ENCODE measurements at regions not wholly inside any gene's neighbourhood (a gene's known extent, or its start where the extent isn't known, plus 50 kb on each side); places are given as distances from the start of the nearest gene placed in this dataset.
A peak's percentile ranks its signal among the peaks of the same experiment; 100 is the strongest.

DNA sequence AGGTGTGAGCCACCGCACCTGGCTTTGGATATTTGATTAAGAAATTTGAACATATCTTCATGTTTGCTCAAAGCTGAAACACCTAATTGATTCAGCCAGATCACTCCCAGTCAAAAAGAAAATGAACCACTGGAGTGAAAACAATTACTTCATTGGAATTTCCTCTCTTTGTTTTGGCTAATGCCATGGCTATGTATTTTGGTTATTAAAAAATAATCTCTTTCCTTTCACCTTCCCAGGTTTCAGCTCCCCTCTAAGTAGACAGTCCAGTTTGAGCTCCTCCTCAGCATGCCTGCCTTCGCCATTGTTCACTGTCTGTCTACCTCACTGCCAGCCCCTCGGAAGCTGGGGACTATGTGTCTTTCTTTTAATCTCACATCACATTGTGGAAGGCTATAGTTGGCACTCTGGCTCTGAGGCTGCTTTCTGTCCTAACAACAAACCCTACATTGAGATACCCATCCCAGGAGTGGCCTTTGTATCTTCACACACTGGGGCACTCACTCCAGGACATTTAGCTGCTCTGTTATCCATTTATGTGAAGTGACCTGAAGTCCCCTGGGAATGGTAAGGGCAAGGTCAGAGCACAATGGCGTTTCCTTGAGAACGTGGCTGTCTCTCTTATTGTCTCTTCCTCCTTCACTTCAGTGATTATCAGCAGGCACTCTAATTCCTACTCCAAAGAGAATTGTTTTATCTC lies 764.0 kb upstream of the CITED2 start:
- no peak for DNase-seq
- in situ Hi-C loops (cut with HindIII; ENCODE audit: low pct_ligation_motif_present, low pct_unique_long_range_greater_than_20kb, low sequenced_read_pairs), result no loop called here

DNA sequence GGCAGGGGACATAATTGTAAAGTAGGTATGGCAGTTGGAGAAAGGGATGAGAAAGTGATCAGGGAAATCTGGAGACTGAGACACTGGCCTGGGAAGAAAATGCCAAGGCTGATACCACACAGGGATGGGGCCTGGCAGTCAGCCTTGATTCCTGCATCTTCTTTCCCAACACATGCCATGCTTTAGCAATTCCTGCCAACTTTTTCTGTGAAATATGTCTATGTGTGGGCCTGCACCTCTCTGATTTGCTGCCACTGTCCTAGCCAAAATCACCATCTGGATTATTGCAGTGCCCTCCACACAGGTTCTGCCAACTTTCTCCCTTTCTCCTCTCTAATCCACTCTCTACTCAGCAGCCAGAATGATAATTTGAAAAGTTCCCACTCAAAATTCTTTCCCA lies 759.8 kb upstream of the CITED2 start:
- DNase-seq, result no peak
- in situ Hi-C loops (cut with HindIII; ENCODE audit: low pct_ligation_motif_present, low pct_unique_long_range_greater_than_20kb, low sequenced_read_pairs), result no loop called here

DNA sequence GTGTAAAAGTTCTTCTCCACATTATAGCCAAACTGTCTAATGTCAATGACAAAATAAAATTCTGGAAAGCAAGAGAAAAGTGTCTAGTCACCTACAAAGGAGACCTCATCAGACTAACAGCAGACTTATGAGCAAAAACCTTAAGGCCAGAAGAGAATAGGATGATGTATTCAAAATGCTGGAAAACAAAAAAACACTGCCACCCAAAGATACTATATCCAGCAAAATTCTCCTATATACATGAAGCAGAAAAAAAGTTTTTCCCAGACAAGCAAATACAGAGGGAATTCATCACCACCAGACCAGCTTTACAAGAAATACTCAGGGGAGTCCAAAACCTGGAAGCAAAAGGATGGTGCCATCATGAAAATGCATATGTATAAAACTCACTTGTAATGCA lies 755.6 kb upstream of the CITED2 start:
- no peak for DNase-seq
- in situ Hi-C loops (cut with HindIII; ENCODE audit: low pct_ligation_motif_present, low pct_unique_long_range_greater_than_20kb, low sequenced_read_pairs), result no loop called here

DNA sequence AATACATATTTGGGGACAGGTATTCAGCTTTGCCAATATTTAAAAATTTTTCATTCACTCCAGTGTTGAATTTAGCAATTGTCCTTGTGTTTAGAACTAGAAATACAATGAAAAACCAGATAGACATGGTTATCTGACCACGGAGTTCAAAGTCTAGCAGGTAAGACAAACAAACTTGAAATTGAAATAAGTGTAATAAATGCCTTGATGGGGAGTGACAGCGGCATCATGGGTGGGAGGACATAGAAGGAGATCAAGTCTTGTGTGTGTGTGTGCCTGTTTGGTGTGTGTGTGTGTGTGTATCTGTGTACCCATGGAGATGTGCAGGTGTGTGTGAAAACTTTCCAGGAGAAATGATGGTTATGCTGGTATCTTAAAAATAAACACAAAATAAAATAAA lies 750.0 kb upstream of the CITED2 start:
- in situ Hi-C loops (cut with HindIII; ENCODE audit: low pct_ligation_motif_present, low pct_unique_long_range_greater_than_20kb, low sequenced_read_pairs), result no loop called here

DNA sequence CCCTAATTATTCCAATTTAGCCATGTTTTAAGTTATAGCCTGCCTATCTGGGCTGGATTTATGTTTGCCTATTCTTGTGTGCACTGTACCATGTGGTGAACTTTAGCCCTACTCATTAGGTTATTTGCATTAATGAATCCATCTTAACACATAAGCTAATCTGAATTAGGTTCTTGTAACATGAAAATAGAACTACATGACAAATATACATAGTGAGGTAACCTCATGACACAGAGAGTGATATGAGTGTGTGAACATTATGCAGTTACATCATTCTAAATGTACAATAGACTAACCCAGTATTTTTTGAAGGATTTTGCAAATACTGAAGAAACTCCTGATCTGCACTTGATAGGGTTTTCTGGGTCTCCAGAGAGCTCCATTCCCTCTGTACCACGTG lies 733.7 kb upstream of the CITED2 start:
- in situ Hi-C loops (cut with HindIII; ENCODE audit: low pct_ligation_motif_present, low pct_unique_long_range_greater_than_20kb, low sequenced_read_pairs), result no loop called here
- no peak for DNase-seq

More for the DNA sequence above, 750.0 kb upstream of the CITED2 start:
- DNase-seq, result no peak

DNA sequence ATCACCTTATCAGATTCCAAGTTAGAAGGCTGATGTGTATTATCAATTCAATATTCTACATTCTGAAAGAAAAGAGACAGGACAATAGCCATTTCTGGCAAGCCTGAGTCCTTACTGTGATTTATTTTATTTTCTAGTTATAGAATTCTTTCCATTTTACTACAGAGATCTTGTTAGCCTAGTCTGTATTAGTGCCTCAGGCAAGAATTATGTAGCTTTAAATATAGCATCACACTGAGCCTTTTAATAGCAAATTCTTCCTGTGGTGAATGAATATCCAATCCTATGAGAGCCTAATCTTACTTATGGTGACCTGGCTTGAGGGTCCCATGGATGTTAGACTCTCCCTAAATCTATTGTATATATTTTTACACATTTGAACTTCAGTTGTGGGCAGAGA lies 732.8 kb upstream of the CITED2 start:
- in situ Hi-C loops (cut with HindIII; ENCODE audit: low pct_ligation_motif_present, low pct_unique_long_range_greater_than_20kb, low sequenced_read_pairs), result no loop called here
- DNase-seq, result no peak

DNA sequence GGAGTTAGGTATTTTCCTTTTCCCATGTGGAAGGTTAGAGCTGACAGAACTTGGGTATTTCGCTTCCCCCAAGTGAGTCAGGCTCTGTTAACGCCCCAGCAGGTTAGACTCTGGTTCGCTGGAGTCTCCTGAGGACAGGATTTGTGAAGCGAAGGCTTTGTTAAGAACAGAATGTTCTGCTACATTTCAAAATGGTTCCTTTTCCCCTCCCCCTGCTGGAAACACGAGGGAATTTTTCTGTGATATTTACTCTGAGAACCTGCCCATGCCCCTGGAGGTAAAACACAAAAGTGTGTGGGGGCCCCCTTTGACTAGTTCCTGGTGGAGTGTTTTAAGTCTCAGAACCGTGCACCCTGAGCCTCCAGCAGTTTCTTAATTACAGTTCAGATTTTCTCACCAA lies 731.4 kb upstream of the CITED2 start:
- DNase-seq, result peak; percentile 20
- in situ Hi-C loops (cut with HindIII; ENCODE audit: low pct_ligation_motif_present, low pct_unique_long_range_greater_than_20kb, low sequenced_read_pairs), result no loop called here

DNA sequence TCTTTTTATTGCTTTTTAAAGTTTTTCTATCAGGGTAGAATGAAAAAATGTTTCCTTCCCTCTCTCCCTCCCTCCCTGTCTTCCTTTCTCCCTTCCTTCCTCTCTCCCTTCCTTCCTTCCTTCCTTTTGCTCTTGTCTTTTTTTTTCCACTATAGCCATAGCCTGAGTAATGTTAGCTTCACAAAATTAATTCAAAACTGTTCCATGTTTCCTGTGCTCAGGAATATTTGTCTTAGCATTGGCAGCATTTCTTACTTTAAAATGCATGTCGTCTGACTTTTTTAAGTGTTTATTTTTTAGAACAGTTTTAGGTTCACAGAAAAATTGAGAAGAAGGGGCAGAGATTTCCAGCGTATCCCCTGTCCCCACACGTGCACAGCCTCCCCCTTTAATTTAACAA lies 730.8 kb upstream of the CITED2 start:
- DNase-seq, result no peak
- in situ Hi-C loops (cut with HindIII; ENCODE audit: low pct_ligation_motif_present, low pct_unique_long_range_greater_than_20kb, low sequenced_read_pairs), result no loop called here

DNA sequence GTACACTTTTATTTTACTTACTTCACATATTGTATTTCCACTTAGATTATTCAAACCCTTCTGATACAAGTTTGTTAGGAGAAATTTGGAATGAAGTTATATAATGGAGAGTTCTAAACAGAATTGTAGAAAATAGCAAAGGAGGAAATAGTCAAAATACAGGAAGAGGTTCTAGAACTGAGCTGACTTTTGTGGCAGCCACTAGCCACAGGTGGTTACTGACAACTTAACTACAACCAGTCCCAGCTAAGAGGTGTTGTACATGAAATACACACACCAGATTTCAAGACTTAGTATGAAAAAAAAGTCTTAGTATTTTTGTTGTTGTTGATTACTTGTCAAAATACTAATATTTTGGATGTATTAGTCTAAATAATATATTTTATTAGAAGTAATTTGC lies 727.4 kb upstream of the CITED2 start:
- in situ Hi-C loops (cut with HindIII; ENCODE audit: low pct_ligation_motif_present, low pct_unique_long_range_greater_than_20kb, low sequenced_read_pairs), result no loop called here
- DNase-seq, result no peak

DNA sequence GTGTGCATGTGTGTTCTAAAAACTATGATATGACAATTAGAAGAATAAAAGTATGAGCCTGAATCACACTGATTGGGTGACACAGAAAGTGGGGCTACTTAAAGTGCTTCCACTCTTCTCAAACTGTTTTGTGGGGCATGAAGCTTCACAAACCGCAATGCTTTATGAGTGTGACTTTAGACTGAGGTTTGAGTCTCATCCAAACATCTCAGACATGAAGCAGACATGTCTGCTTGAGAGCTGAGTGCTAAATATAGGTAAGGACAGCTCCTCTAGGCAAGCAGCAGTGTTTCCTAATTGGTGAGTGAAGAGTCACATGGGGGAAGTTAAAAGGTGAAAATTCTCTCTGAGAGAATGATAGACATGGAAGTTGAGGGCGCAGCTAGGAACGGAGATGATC lies 726.9 kb upstream of the CITED2 start:
- in situ Hi-C loops (cut with HindIII; ENCODE audit: low pct_ligation_motif_present, low pct_unique_long_range_greater_than_20kb, low sequenced_read_pairs), result no loop called here
- no peak for DNase-seq

DNA sequence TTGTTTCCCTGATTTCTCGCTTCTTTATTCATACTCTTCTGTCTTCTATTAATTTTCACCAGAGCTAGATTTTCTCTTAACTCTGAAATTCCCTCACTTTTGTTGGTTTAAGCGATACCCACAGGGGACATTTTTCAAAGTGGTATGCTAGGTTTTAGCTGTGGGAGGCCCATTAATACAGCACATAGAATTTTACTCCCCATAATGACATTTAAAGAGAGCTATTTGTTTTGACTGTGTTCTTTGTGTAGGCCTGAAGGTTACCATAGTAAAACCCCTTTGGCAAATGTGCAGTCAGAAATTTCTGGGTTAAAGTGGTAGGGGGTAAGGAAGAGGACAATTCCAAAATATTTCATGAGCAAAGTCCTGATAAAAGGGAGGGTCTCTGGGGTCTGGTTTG lies 721.1 kb upstream of the CITED2 start:
- DNase-seq, result no peak
- in situ Hi-C loops (cut with HindIII; ENCODE audit: low pct_ligation_motif_present, low pct_unique_long_range_greater_than_20kb, low sequenced_read_pairs), result no loop called here

DNA sequence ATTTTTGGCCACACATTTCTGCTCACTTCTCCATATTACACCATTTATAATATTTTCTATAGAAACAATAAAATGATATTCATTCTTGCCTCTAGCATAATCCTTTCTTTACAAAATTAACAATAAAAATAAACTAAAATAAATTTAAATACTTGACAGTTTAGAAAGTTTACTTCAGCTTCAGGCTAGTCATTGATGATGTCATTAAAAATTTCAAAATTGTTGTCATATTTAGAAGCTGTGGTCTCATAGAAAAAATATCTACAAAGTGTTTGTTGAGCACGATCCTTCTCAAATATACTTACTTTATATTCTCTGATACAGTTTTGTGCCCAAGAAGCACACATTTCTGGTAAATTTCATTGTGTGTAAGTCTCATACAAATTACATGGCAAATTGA lies 717.4 kb upstream of the CITED2 start:
- in situ Hi-C loops (cut with HindIII; ENCODE audit: low pct_ligation_motif_present, low pct_unique_long_range_greater_than_20kb, low sequenced_read_pairs), result no loop called here
- no peak for DNase-seq

DNA sequence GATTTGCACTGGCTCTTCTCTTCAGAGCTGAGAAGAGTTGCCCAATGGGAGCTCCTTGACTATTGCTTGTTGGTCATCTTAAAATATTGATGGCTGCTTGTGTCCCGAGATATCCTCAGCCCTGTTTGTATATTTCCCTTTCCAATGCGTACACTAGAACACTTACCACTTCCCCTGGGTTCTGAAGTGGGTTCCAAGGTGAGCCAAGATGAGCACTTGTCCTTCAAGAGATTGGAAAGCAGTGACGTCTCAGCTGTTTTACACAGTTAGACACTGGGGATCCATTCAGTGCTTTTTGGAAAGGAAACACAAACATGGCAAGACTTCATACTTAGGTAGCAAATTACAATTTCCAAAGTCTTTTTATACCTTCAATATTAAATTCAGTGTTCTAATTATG lies 716.4 kb upstream of the CITED2 start:
- in situ Hi-C loops (cut with HindIII; ENCODE audit: low pct_ligation_motif_present, low pct_unique_long_range_greater_than_20kb, low sequenced_read_pairs), result no loop called here

DNA sequence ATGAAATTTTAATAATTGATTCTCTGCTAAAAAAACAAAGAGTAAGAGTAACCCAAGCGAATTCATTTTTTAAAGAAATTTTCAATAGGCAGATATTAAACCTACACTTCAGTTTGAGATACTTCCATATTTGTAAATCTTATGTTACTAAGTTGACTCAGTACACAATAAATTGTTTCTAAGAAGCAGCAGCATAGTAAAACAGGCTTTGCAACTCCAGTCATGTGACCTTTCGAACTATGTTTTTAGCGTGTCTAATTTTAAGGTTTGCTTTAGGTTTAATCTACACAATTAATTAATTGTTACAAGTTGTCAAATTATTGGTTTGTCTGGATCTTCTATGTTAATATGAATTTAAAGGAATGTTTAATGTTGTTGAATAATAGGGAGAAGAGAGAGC lies 708.9 kb upstream of the CITED2 start:
- in situ Hi-C loops (cut with HindIII; ENCODE audit: low pct_ligation_motif_present, low pct_unique_long_range_greater_than_20kb, low sequenced_read_pairs), result no loop called here
- no peak for DNase-seq

More for the DNA sequence above, 716.4 kb upstream of the CITED2 start:
- DNase-seq, result no peak

DNA sequence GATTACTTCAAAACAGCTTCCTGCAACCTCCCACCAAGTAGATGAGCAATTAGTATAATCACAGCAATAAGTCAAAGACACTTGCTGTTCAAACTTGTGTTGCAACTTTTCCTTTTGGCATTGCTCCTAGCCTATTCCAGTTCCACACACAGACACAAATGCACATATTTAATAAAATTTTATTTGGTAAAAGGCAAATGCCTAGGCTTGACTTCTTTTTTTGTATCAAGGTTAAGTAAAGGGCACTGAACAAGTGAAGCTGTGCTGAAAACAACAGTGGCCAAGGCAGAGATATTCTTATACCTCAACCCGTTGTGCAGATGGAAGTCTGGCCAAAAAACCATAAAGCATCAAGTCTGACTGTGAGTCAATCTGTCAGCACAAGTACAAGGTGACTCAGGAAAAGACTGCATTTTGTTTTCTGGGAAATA lies 708.4 kb upstream of the CITED2 start:
- in situ Hi-C loops (cut with HindIII; ENCODE audit: low pct_ligation_motif_present, low pct_unique_long_range_greater_than_20kb, low sequenced_read_pairs), result no loop called here
- DNase-seq, result no peak

DNA sequence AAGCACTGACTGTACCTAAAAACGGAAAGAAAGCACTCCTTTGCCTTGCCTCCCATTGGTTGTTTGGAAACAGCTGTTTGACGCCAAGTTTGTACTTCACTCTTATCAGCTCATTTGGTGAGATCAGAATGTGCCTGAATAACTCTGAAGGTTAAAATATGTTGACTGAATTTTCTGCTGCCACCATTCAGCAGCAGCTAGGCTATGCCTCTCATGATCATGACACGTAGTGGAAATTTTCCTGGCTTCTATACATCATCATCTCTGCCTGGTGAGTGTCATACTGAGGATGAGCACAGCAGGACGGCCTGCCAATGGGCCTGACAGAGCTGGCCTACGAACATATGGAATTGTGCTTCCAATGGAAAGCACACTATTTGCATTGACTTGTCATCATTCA lies 704.9 kb upstream of the CITED2 start:
- in situ Hi-C loops (cut with HindIII; ENCODE audit: low pct_ligation_motif_present, low pct_unique_long_range_greater_than_20kb, low sequenced_read_pairs), result no loop called here
- no peak for DNase-seq

DNA sequence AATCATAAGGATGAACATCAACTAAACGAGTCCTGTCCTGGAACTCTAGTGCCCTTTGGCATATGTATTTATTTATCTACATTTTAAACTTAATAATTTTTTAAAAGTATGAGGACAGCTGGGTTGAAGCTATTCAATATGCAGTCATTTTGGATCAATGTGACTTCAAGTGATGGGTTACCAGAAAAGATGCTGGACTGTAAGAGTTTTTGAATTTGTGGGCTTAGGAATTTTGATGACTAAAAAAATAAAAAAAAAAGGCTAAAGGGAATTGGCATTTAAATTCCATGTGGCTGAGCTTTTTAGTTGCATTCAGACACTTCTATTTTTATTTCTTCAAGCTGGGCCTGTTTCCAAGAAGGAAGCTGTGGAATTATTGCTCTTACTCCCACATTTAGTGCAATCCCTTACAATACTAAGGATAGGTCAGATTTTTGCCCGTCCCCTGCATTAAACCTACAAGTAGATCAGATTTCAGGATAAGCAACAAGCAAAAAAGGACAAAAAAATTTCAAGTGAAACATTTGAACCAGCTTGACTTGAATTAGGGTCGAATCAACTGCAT lies 704.2 kb upstream of the CITED2 start:
- DNase-seq, result no peak
- in situ Hi-C loops (cut with HindIII; ENCODE audit: low pct_ligation_motif_present, low pct_unique_long_range_greater_than_20kb, low sequenced_read_pairs), result no loop called here

DNA sequence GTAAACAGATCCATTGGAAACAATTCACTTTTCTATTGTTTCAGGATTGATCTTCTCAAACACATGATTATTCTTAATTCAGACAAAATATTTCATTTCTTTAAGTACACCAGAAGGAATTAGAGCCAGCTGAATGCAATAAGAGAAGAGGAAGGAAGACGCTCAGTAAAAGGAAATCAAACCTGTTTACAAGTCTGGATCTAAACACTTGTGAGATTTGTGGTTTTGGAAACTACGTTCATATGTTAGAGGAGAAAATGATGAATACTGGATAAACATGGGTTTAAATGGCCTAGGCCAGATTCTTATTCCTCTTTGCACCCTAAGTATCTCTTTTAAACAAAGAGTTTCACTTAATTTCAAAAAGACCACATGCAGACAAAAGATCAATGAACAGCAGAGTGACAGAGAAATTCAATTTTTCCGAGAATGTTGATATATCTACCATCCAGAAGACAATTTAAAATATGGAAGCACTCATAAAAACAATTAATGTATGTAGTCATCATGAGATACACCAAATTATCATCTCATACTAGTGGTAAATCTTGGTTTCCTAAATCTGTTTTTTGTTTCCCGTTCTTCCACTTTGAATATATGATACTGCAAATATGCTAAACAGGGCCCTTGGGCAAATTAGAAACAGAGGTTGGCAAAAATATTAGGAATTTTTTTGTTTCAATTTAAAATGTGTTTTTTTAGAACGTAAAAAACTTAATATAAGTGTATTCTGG lies 703.5 kb upstream of the CITED2 start:
- in situ Hi-C loops (cut with HindIII; ENCODE audit: low pct_ligation_motif_present, low pct_unique_long_range_greater_than_20kb, low sequenced_read_pairs), result no loop called here
- no peak for DNase-seq

DNA sequence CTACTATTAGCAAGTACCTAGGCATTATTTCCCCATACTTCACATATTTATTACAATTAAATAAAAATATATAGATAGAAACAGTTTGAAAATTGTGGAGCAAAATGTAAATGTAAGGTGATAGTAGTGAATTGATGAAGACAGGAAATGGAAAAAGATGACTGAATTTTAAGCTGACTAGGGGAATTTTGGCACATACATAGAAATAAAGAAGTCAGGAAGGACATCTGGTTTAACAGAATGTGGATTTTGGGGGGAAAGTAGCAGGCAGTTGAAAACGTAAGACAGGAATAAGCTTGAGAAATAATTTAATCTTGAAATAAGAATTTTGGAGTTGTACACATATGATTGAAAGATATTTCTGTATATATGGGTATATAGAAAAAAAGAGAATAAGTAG lies 701.7 kb upstream of the CITED2 start:
- DNase-seq, result no peak
- in situ Hi-C loops (cut with HindIII; ENCODE audit: low pct_ligation_motif_present, low pct_unique_long_range_greater_than_20kb, low sequenced_read_pairs), result no loop called here

DNA sequence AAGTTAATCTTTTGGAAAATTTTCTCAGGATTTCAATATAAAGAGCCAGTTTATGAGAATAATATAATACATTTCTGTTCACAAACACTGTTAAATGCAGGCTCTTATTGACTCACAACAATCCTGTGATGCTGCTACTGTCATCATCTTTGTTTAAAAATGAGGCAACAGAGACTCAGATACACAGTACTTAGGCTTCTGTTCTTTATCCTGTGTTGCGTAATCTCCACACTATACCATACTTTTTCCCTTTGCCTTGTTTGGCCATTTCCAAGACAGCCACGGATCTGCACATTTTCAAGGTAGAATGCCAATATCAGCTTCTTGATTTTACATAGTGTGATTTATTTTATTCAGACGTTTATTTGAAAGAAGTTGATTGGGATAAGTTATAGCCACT lies 699.0 kb upstream of the CITED2 start:
- DNase-seq, result no peak

More for the DNA sequence above, 699.0 kb upstream of the CITED2 start:
- in situ Hi-C loops (cut with HindIII; ENCODE audit: low pct_ligation_motif_present, low pct_unique_long_range_greater_than_20kb, low sequenced_read_pairs), result no loop called here

All from ACHN (cell line).